ENCODE measurements at regions not wholly inside any gene's neighbourhood (a gene's known extent, or its start where the extent isn't known, plus 50 kb on each side); places are given as distances from the start of the nearest gene placed in this dataset.

- ChIA-PET CTCF (no interaction called here), POLR2A (no interaction called here)
- H3K4me1 Mint-ChIP-seq = no peaks in the 10 kb centered on the region
- Histone ChIP-seq H4K20me1 (ENCODE audit: control insufficient read depth, insufficient read depth, low read length, poor library complexity, severe bottlenecking) (no peaks in the 10 kb centered on the region), H3K36me3 (replicated peaks in 1 of 2; ENCODE audit: control extremely low read depth in 1 of 2, control insufficient read depth in 1 of 2, extremely low read depth in 1 of 2, insufficient read depth in 2 of 2, low read length in 1 of 2) (no peaks in the 10 kb centered on the region), H3K9ac (ENCODE audit: low read length) (no peak overlapping the region), H3K27me3 (replicated peaks in 1 of 4; ENCODE audit: control extremely low read depth in 1 of 4, control insufficient read depth in 3 of 4, insufficient read depth in 4 of 4, low read length in 3 of 4) (no peaks in the 10 kb centered on the region), H3K4me2 (replicated peaks; ENCODE audit: low read depth, low read length, poor library complexity, severe bottlenecking) (no peak overlapping the region), H2AFZ (ENCODE audit: insufficient read depth, low read depth, low read length, poor library complexity, severe bottlenecking) (no peak overlapping the region), H3K79me2 (ENCODE audit: control insufficient read depth, insufficient read depth, low read length) (no peaks in the 10 kb centered on the region), H3K27ac (ENCODE audit: low read length in 2 of 2) (no peak overlapping the region), H3K4me3 (ENCODE audit: control extremely low read depth in 1 of 5, extremely low read depth in 1 of 5, insufficient read depth in 1 of 5, low read depth in 2 of 5, low read length in 4 of 5) (no peak overlapping the region), H3K4me1 (ENCODE audit: control insufficient read depth in 2 of 2, insufficient read depth in 2 of 2, low read length in 2 of 2) (no peaks in the 10 kb centered on the region), H3K9me3 (ENCODE audit: control extremely low read depth in 1 of 3, control insufficient read depth in 2 of 3, insufficient read depth in 1 of 3, low read length in 2 of 3) (no peaks in the 10 kb centered on the region)
- intact Hi-C loops (cut with micrococcal nuclease) = no loop called here
- ATAC-seq (ENCODE audit: low read depth) (no peak), DNase-seq (no peak)
- H3K4me3 Mint-ChIP-seq = no peak overlapping the region
- TF ChIP-seq, protein P1, sequence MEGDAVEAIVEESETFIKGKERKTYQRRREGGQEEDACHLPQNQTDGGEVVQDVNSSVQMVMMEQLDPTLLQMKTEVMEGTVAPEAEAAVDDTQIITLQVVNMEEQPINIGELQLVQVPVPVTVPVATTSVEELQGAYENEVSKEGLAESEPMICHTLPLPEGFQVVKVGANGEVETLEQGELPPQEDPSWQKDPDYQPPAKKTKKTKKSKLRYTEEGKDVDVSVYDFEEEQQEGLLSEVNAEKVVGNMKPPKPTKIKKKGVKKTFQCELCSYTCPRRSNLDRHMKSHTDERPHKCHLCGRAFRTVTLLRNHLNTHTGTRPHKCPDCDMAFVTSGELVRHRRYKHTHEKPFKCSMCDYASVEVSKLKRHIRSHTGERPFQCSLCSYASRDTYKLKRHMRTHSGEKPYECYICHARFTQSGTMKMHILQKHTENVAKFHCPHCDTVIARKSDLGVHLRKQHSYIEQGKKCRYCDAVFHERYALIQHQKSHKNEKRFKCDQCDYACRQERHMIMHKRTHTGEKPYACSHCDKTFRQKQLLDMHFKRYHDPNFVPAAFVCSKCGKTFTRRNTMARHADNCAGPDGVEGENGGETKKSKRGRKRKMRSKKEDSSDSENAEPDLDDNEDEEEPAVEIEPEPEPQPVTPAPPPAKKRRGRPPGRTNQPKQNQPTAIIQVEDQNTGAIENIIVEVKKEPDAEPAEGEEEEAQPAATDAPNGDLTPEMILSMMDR (IDR thresholded peaks at IDR 0.05) = no peak
- no peak overlapping the region for H3K27ac Mint-ChIP-seq
- H3K27me3 Mint-ChIP-seq = no peaks in the 10 kb centered on the region
- H3K9me3 Mint-ChIP-seq (ENCODE audit: insufficient read depth) = no peaks in the 10 kb centered on the region
These were observed 70.1 kb upstream of the PTGFR start for GRCh38 chr1:78420688-78421087.

GRCh38 chr1:78424720-78425119 is 66.1 kb upstream of the PTGFR start:
- H3K27me3 Mint-ChIP-seq = no peaks in the 10 kb centered on the region
- 80% methylated on average over 1 of the region's 5 CpGs for WGBS (ENCODE audit: insufficient coverage)

More at GRCh38 chr1:78424720-78425119, 66.1 kb upstream of the PTGFR start:
- no peak for TF ChIP-seq EZH2 (IDR thresholded peaks at IDR 0.05; ENCODE audit: borderline replicate concordance, insufficient read depth, low read depth, low read length, poor library complexity, severe bottlenecking)
- TF ChIP-seq, protein P1 (IDR thresholded peaks at IDR 0.05) = no peak
- ATAC-seq (ENCODE audit: low read depth) = no peak
- ChIA-PET POLR2A (no interaction called here), CTCF (no interaction called here)
- H3K27me3 ChIP-seq (replicated peaks in 1 of 4; ENCODE audit: control extremely low read depth in 1 of 4, control insufficient read depth in 3 of 4, insufficient read depth in 4 of 4, low read length in 3 of 4) = no peaks in the 10 kb centered on the region
- no peak for DNase-seq
- H3K4me3 Mint-ChIP-seq = no peak overlapping the region
- H3K9me3 Mint-ChIP-seq (ENCODE audit: insufficient read depth) = no peaks in the 10 kb centered on the region
- no peak overlapping the region for H3K9ac ChIP-seq (ENCODE audit: low read length)
- H2AFZ ChIP-seq (ENCODE audit: insufficient read depth, low read depth, low read length, poor library complexity, severe bottlenecking) = no peak overlapping the region
- no peak overlapping the region for H3K27ac ChIP-seq (ENCODE audit: low read length in 2 of 2)
- H3K36me3 ChIP-seq (replicated peaks in 1 of 2; ENCODE audit: control extremely low read depth in 1 of 2, control insufficient read depth in 1 of 2, extremely low read depth in 1 of 2, insufficient read depth in 2 of 2, low read length in 1 of 2) = no peaks in the 10 kb centered on the region
- no peaks in the 10 kb centered on the region for H3K4me1 ChIP-seq (ENCODE audit: control insufficient read depth in 2 of 2, insufficient read depth in 2 of 2, low read length in 2 of 2)
- H3K4me2 ChIP-seq (replicated peaks; ENCODE audit: low read depth, low read length, poor library complexity, severe bottlenecking) = no peak overlapping the region
- H3K27ac Mint-ChIP-seq = no peak overlapping the region
- H3K4me3 ChIP-seq (ENCODE audit: control extremely low read depth in 1 of 5, extremely low read depth in 1 of 5, insufficient read depth in 1 of 5, low read depth in 2 of 5, low read length in 4 of 5) = no peak overlapping the region
- H3K4me1 Mint-ChIP-seq = no peaks in the 10 kb centered on the region
- no peaks in the 10 kb centered on the region for H4K20me1 ChIP-seq (ENCODE audit: control insufficient read depth, insufficient read depth, low read length, poor library complexity, severe bottlenecking)
- H3K9me3 ChIP-seq (ENCODE audit: control extremely low read depth in 1 of 3, control insufficient read depth in 2 of 3, insufficient read depth in 1 of 3, low read length in 2 of 3) = no peaks in the 10 kb centered on the region
- no peaks in the 10 kb centered on the region for H3K79me2 ChIP-seq (ENCODE audit: control insufficient read depth, insufficient read depth, low read length)
- intact Hi-C loops (cut with micrococcal nuclease) = no loop called here

Measured in B cell (primary cell).